H1 (cell line): ENCODE measurements at regions not wholly inside any gene's neighbourhood (a gene's known extent, or its start where the extent isn't known, plus 50 kb on each side); places are given as distances from the start of the nearest gene placed in this dataset.

Source experiments
- CHD2 ChIP-seq: IDR thresholded peaks from 2 replicates; pipeline ENCODE4 v1.6.1; 2012; ENCODE audit warnings: low read length, improper control_type of control experiment

DNA sequence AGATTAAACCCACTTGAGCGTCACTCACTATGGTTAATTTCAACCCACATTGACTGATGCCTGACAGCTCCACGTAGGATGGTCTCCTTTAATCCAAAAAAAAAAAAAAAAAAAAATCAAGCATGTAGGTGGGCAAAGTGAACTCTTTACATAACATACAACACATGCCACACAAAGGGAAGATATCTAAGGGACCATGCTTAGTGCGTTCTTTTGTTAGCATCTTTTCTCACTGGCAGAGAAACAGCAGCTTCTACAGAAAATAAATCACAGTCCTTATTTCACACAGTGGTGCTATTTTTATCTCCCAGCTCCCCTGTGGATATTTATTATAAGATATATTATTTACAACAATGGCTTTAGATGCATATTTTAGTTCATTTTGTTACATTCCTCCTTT lies 652.0 kb upstream of the CELF2 start (continued):
- TF ChIP-seq CHD2 = no peak
